GM19239 (cell line): ENCODE measurements at regions not wholly inside any gene's neighbourhood (a gene's known extent, or its start where the extent isn't known, plus 50 kb on each side); places are given as distances from the start of the nearest gene placed in this dataset.

Source experiments
- DNase-seq: peaks from one replicate; pipeline ENCODE4 v3.0.0; 2011; ENCODE audit warnings: low spot score; ENCODE audit not compliant: insufficient read length
- FAIRE-seq: peaks from 2 replicates; lab custom pipeline; 2011; peaks lifted over from hg19 to GRCh38; lab: Jason Lieb, UNC

DNA sequence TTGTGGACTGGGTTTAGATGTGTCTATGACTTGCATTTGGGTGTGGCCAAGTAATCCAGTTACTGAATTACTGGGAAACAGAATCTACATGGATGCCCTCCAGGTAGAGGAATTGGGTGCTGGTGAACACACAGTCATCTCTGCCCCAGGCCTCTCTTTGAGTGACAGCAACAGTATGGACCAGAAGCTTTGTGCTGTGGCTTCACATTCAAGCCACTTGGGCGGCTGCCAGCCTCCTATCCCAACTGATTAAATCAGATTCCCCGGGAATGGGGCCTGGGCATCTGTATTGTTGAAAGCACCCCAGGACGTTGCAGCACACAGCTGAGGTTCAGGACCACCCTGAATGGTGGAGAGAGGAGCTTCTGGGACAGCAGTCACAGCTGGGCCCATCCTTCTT lies 144.6 kb downstream of the DHX35 start:
- FAIRE-seq (no peak), DNase-seq (no peak)

DNA sequence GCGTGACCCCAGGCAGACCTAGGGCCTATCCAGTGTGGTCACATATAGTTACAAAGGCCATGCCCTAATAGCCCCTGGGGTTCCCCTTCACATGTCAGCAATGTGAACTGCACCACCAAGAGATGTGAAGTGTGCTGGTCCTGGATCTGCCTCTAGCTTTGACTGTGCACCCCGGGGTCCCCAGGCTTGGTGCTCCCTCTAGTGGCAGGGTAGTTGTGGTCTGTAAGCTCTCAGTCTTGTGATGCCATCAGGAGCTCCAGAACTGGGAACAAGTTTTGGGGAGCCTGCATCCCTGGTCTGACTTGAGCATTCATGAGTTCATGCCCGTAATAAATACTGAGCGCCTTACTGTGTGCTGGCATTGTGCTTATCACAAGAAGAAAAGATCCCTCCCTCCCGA lies 143.4 kb downstream of the DHX35 start:
- FAIRE-seq (no peak), DNase-seq (no peak)

DNA sequence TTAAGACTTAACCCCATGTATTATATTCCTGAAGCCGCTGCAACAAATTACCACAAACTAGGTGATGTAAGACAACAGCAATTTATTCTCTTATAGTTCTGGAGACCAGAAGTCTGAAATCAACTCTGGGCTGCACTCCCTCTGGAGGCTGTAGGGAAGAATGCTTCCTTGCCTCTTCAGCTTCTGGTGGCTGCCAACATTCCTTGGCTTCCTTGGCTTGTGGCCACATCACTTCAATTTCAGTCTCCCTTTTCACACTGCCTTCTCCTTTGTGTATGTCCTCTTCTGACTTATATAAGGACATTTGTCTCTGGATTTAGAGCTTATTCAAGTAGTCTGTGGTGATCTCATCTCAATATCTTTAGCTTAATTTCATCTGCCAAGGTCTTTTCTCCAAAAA lies 141.6 kb downstream of the DHX35 start:
- DNase-seq, result no peak
- no peak for FAIRE-seq

DNA sequence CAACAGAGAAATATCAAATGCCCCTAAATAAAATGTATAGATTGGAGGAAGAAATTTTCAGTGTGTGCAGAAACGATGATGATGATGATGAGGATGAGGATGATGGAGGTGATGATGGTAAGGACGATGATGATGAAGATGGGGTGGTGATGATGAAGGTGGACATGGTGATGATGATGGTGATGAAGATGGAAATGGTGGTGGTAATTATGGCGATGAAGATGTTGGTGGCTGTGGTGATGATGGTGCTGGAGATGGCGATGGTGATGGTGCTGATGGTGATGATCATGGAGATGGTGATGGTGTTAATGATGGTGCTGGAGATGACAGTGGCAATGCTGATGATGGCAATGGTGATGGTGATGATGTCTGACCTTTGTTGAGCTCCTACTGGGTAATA lies 141.2 kb downstream of the DHX35 start:
- no peak for FAIRE-seq

DNA sequence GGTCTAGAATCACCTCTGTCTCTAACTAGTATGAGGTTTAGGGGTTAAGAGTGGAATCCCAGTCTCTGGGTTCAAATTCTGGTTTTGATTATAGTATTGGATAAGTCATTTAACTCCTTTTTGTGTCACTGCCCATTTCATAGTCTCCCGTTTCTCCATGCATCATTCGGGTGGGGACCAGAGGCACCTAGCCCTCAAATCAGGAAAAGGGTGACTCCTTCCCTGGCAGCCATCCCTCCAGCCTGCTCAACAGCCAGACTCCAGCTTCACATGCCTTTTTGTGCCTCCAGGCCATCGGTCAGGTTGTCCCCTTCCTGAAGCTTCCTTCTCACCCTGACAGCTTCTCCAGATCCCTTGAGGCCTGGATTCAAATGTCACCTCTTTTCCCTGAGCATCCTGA lies 139.8 kb downstream of the DHX35 start:
- no peak for FAIRE-seq
- no peak for DNase-seq

More for the DNA sequence above, 141.2 kb downstream of the DHX35 start:
- DNase-seq, result no peak

DNA sequence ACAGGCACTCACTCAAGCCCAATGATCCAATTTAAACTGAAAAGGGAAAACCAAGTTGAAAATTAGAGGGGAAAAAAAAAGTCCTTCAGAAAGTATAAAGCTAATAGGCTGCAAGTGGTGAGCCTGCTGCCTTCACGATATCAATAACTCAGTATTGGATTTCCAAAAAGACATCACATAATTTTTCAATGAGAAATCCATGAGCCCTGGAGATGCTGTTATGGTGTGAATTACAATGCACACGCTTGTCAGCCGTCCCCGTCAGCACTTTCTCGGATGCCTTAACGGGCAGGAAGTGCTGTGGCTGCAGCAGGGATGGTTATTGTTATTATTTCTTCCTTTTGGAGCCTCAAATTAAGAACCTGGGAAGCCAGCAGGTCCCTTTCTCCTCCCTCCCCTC lies 138.5 kb downstream of the DHX35 start:
- FAIRE-seq, result no peak
- no peak for DNase-seq

DNA sequence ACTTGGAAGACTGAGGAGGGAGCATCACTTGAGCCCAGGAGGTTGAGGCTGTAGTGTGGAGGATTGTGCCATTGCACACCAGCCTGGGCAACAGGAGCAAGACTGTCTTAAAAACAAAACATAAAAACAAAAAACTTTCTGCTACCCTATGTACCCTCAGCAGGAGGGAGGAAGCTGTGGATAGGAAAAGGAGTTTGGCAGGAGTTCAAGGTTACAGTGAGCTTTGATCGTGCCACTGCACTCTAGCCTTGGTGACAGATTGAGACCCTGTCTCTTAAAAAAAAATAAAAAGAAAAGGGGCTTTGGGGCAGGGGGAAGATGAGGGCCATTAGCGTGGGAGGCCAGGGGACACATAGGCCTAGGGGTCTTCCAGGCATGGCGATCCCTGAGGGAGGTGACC lies 135.7 kb downstream of the DHX35 start:
- FAIRE-seq (no peak), DNase-seq (no peak)

DNA sequence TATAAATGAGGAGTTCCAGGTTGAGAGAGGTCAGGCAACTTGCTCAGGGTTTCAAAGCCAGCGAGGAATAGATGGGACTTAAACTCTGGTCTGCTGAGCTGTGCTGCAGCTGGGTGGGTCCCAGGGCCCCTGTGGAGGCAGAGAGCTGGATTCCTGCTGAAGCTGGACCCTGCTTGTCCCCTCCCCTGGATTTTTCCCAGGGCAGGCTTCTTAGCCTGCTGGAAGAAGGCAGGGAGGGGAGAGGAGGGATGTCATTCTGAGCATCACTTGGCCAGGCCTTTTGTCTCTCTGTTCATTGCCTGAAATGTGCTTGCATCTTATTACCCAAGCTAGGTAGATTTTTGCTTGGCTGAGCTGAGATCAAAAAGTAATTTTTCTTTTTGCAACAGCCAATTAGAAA lies 133.7 kb downstream of the DHX35 start:
- DNase-seq, result no peak
- no peak for FAIRE-seq

DNA sequence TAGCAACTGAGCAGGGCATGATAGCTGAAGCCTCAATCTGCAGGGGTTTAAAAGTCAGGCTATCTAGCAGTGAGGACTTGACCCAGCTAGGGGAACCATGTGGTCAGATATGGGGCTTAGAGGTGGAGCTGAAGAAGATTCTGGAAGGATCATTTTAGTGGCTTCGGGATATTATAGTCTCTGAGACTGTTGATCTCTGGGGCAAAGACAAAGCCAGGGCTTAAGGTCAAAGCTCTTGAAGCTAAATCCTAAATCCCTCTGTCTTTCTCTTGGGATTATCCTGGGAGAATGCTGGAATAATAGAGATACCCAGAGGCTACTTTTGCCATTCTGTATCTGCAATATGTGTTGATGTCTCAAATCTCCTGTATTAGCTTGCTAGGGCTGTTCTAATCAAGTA lies 132.2 kb downstream of the DHX35 start:
- DNase-seq (no peak), FAIRE-seq (no peak)

DNA sequence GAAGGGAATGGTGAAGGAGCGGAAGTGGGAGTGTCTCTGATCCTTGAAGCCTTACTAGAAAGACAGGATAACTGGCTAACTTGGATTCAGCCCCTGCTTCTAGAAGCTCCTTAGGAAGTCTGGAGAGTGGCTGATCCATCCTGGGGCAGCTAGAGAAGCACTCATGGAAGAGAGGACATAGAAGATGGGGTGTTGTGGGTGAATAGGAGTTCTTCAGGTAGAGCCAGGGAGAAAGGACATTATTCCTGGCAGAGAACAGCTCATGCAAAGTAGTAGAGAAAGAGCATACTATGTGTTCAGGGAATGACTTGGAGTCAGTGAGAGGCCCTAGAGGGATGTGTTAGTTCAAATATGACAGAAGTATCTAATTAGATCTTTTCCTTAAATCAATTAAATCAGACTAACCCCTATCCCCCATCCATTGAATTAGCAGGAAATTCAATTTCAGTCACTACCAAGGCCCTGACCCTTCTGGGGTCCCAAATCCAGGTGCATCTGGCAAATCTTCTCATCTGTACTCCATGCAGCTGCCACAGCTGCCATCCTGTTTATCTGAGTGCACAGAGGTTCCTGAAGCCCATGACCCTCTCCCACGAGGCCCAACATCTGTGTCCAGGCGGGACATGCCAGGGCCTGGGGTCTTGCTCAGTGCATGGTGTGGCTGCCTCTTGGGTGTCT lies 130.7 kb downstream of the DHX35 start:
- DNase-seq (no peak), FAIRE-seq (no peak)

DNA sequence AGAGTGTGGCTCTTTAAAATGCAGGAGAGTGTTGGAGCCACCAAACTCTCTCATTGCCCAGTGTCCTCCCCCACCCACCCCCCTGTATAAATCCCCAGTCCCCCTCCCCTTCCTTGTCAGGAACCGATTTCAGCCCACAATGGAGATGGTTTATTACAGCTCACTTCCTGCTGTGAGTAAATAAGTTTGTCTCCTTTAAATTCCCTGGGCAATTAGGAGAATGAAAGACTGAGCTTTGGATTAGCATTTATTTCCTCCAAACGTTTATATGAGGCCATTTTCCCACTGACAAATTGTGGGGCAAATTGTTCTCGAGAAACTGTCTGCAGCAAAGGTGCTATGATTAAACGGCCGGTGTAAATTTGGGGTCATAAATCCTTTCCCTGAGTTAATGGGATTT lies 128.8 kb downstream of the DHX35 start:
- FAIRE-seq, result no peak
- DNase-seq, result no peak

DNA sequence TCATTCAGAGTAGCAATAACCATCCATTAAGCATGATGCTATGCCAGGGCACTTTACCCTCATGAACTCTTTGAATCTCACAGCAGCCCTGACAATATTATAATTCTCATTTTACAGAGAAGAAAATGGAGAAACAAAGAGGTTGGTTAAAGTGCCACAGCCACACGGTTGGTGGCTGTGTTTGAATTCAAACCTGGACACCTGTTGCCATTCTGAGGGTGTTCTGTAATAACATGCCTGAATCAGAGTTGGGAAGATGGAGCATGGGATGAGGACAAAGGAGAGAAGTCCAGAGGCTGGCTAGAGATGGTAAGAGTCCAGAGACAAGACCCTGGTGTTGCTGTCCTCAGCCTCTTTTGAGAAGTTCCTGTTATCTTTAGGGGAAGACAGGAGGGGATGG lies 127.7 kb downstream of the DHX35 start:
- DNase-seq (no peak), FAIRE-seq (no peak)
